Epithelial cell of proximal tubule (primary cell): ENCODE measurements at regions not wholly inside any gene's neighbourhood (a gene's known extent, or its start where the extent isn't known, plus 50 kb on each side); places are given as distances from the start of the nearest gene placed in this dataset.
"Not testable (repeated sequence)": the region's sequence is repeated elsewhere in the genome, so short reads cannot be mapped to it uniquely, and the experiment has no call there.

Experiments used
- DNase-seq: peaks from one replicate; pipeline ENCODE4 v3.0.0-alpha.2; 2011; ENCODE audit warnings: low read depth
- H3K4me3 ChIP-seq: 2 replicates; pipeline ENCODE4 v1.5.1; 2011; ENCODE audit warnings: low read depth, mild to moderate bottlenecking, low read length
- TF ChIP-seq, protein P1 (sequence below): conservative IDR thresholded peaks from 2 replicates; pipeline ENCODE4 v1.5.1; 2012; ENCODE audit warnings: low read depth, mild to moderate bottlenecking, low read length

DNA sequence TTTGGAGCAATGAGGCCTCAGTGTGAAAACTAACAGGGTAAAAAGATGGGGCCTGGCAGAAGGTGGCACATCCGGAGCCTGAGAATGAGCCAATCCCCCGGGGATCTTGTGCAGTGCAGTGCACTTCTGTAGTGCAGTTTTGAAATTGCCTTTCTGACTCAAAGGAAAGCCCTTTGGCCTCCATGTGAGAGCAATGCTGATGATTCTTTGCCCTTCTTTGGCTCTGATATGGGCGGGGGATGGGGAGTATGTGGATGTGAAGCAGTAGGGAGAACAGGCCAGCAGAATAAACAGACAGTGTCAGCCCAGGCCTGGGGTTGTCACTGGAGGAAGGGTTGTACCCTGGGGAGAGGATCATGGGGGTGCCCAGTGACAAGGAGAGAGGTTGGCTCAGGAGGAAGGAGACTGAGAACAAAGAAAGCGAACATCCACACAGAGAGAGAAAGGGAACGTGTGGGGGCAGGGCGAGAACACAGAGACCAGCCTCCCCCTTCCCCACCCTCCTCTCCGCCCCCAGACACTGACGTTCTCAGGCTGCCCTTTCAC lies 351.2 kb downstream of the CDC5L start:
- peak; percentile 51 for DNase-seq
- H3K4me3 ChIP-seq = no peak overlapping the region
- TF ChIP-seq, protein P1, sequence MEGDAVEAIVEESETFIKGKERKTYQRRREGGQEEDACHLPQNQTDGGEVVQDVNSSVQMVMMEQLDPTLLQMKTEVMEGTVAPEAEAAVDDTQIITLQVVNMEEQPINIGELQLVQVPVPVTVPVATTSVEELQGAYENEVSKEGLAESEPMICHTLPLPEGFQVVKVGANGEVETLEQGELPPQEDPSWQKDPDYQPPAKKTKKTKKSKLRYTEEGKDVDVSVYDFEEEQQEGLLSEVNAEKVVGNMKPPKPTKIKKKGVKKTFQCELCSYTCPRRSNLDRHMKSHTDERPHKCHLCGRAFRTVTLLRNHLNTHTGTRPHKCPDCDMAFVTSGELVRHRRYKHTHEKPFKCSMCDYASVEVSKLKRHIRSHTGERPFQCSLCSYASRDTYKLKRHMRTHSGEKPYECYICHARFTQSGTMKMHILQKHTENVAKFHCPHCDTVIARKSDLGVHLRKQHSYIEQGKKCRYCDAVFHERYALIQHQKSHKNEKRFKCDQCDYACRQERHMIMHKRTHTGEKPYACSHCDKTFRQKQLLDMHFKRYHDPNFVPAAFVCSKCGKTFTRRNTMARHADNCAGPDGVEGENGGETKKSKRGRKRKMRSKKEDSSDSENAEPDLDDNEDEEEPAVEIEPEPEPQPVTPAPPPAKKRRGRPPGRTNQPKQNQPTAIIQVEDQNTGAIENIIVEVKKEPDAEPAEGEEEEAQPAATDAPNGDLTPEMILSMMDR = no peak

DNA sequence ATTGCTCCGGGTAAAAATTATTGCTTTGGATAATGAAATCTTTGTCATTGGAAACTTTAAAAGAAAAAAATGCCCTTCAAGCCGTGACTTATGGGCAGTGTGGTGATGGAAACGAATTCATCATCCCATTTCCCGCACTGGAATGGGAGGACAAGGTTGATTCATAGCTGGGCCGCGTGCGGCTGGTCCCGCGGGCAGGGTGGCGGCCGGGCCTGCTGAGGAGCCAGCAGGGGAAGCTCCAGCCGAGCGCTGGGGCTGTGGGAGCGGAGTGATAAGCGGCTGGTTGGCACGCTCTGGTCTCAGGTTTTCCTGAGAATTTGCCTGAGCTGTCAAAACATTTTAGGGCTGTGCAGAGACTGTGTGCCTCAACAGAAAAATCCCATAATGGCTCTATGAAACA lies 351.7 kb downstream of the CDC5L start:
- TF ChIP-seq, protein P1 = no peak
- H3K4me3 ChIP-seq = no peak overlapping the region
- no peak for DNase-seq

DNA sequence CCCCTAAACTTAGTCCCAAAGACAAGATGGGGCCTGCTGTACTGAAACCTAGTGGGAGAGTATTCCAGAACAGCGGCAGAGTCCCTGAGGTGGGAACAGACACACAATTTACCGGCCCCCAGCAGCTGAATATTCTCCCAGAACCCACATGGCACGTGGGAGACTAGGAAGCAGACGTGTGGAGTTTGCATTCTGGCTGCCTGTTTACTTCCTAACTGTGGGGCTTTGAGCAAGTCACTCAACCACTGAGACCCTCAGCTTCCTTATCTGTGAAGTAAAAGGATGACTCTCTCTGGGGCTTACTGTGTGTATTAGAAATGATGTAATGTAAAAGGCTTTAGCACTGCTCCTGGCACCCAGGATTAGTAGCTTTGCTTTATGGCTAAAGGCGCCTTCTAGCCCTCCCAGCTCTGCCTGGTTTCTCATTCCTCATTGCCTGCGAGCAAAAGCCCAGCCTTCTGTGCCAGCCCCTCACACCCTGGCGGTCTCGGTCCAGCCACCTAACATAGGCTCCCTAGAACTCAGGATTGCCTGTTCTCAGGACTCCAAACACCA lies 353.1 kb downstream of the CDC5L start:
- no peak for DNase-seq
- no peak overlapping the region for H3K4me3 ChIP-seq
- TF ChIP-seq, protein P1 = no peak

DNA sequence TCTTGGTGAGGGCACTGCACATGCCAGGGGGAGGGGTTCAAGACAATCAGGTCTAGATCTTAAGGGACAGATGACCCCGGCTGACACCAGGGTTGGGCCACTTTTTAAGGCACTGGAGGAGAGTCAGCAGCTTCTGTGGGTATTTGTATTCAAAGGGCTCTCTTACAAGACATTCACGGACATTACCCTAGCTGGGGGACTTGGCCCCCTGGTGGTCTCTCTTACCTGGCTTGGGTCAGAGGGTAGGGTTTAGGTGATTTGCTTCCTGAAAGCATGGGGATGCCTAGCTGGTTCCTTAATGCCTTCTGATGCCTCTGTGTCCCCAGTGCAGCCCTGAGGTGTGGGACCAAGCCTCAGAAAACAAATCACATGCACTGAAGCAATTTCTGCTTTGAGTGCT lies 354.7 kb downstream of the CDC5L start:
- H3K4me3 ChIP-seq = no peak overlapping the region
- no peak for DNase-seq
- TF ChIP-seq, protein P1 = no peak

DNA sequence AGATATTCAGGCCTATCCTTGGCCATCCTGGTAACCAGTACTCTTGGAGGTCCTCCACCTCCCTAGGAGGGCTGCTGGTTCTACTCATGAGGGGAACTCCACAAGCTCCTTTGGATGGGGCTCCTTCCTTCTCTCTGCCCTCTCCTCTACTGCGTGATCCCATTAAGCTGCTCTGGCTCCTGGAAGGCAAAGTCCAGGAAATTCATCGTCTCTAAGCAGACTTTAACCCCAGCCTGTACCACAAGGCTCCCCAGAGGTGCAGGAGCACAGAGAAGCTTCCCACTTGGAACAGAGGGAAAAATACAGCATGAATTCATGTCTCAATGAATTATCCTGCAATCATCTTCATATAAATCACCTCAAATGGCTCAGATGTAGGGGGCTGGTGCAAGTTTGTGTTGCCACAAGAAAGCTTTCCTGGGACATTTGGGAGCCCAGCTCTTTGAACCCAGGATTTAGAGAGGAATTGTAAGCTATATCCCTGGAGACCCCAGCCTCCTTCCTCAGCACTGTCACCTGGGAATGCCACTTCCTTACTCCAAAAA lies 355.4 kb downstream of the CDC5L start:
- TF ChIP-seq, protein P1 = no peak
- no peak for DNase-seq
- no peak overlapping the region for H3K4me3 ChIP-seq

DNA sequence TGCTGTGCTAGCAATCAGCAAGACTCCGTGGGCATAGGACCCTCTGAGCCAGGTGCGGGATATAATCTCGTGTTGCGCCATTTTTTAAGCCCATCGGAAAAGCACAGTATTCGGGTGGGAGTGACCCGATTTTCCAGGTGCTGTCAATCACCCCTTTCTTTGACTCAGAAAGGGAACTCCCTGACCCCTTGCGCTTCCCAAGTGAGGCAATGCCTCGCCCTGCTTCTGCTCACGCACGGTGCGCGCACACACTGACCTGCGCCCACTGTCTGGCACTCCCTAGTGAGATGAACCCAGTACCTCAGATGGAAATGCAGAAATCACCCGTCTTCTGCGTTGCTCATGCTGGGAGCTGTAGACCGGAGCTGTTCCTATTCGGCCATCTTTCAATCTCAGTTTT lies 372.6 kb downstream of the CDC5L start:
- not testable (repeated sequence) for DNase-seq, H3K4me3 ChIP-seq

DNA sequence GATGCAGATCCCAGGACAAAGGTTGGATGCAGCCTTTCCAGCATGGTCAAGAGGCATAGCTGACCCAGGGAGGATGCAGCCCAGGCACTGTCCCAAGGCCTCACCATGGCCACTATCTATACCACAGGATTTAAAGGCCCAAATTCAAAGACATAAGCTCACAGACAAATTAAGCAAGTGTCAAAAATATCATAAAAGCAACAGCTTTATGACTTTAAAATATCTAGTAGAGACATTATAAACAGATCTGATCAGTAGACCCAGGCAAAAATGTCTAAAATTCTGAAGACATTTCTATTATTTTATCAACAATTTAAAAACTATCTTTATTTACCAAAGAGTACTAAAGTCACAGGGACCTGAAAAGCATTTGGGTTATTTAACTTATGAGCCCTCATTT lies 373.5 kb downstream of the CDC5L start:
- DNase-seq = no peak
- TF ChIP-seq, protein P1 = no peak
- no peak overlapping the region for H3K4me3 ChIP-seq
